Loucy (cell line): ENCODE measurements at regions not wholly inside any gene's neighbourhood (a gene's known extent, or its start where the extent isn't known, plus 50 kb on each side); places are given as distances from the start of the nearest gene placed in this dataset.

Experiments used
- EZH2phosphoT487 ChIP-seq: fragments of 200-600 bp; IDR thresholded peaks from 2 replicates; pipeline ENCODE4 v1.6.1; 2018; ENCODE audit warnings: antibody characterized with exemption, mild to moderate bottlenecking, moderate library complexity, borderline replicate concordance
- TF ChIP-seq, protein P1 (sequence below): fragments of 200-600 bp; sonication (generic); conservative IDR thresholded peaks from 2 replicates; pipeline ENCODE4 v1.5.1; 2014; ENCODE audit warnings: mild to moderate bottlenecking, antibody characterized with exemption, low read length

DNA sequence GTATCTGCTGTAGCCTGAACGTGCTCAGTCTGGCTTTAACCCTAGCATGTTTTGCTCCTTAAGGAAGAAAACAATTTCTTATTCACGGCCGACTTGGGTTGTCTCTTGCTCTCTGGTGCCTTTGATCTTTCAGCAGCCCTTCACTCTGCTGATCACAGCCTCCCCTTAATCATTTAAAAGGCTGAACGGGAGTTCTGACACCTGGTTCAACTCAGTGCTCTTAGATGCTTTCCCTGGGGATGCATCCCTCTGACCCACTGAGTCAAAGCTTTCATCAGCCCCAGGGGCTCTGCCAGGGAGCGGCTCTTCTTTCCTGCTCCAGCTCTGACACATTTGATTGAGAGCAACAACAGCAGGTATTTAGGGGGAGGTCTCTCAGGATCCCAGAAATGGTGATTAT lies 79.0 kb upstream of the FYN start:
- TF ChIP-seq, protein P1, sequence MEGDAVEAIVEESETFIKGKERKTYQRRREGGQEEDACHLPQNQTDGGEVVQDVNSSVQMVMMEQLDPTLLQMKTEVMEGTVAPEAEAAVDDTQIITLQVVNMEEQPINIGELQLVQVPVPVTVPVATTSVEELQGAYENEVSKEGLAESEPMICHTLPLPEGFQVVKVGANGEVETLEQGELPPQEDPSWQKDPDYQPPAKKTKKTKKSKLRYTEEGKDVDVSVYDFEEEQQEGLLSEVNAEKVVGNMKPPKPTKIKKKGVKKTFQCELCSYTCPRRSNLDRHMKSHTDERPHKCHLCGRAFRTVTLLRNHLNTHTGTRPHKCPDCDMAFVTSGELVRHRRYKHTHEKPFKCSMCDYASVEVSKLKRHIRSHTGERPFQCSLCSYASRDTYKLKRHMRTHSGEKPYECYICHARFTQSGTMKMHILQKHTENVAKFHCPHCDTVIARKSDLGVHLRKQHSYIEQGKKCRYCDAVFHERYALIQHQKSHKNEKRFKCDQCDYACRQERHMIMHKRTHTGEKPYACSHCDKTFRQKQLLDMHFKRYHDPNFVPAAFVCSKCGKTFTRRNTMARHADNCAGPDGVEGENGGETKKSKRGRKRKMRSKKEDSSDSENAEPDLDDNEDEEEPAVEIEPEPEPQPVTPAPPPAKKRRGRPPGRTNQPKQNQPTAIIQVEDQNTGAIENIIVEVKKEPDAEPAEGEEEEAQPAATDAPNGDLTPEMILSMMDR, result no peak
- no peak for TF ChIP-seq EZH2phosphoT487
